ENCODE measurements at regions not wholly inside any gene's neighbourhood (a gene's known extent, or its start where the extent isn't known, plus 50 kb on each side); places are given as distances from the start of the nearest gene placed in this dataset.

DNA sequence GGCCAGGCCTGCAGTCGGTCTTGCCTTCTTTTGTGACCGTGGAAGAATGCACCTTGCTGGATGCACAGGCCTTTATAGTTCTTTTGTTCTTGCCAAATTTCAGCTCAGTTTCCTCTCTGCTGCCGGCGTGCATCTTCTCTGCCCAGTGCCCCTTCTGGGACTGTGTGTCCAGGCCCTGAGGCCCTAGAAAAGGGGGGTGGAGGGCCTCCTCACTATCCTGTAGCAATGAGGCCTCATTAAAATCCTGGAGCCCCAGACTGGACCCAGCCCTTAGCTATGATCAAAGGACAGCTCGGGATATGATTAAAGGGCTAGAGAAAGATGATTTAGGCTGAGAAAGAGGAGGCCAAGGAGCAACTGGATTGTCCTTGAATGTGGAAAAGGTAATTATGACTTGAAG is 229.8 kb downstream of the SEC14L1 start:
- FAIRE-seq, result no peak
- H3K9ac ChIP-seq (ENCODE audit: insufficient read depth, low read depth, low read length), result no peak overlapping the region
- ATAC-seq, result no peak
- WGBS (ENCODE audit: low lambda C conversion rate), result 91% methylated on average over 5 of the region's 5 CpGs
- H3K4me3 ChIP-seq (replicated peaks in 1 of 3; ENCODE audit: insufficient read depth in 1 of 3, low read depth in 2 of 3, low read length in 3 of 3), result no peak overlapping the region
- H4K20me1 ChIP-seq (ENCODE audit: insufficient read depth, low read length), result peaks cover 76% of the 10 kb centered on the region
- in situ Hi-C loops (cut with HindIII; ENCODE audit: extremely low pct_ligation_motif_present, low pct_unique_long_range_greater_than_20kb) (loop anchor here (10.0 kb wide), 1 partner anchor 86 kb away; no protein-coding TSS in a partner anchor), intact Hi-C loops (cut with micrococcal nuclease; ENCODE audit: unreplicated experiment) (loop anchor here (5.0 kb wide), 1 partner anchor 83 kb away; no protein-coding TSS in a partner anchor)
- H3K4me1 ChIP-seq (ENCODE audit: insufficient read depth, low read length), result peaks cover 62% of the 10 kb centered on the region
- H3K79me2 ChIP-seq (ENCODE audit: insufficient read depth, low read length), result peaks cover 88% of the 10 kb centered on the region
- no peaks in the 10 kb centered on the region for H3K27me3 ChIP-seq (ENCODE audit: control insufficient read depth in 1 of 2, insufficient read depth in 2 of 2, low read length in 2 of 2)
- no peak overlapping the region for H2AFZ ChIP-seq (ENCODE audit: low read length)
- H3K4me2 ChIP-seq (ENCODE audit: low read depth, low read length), result no peak overlapping the region
- TF ChIP-seq FLYWCH1 (CRISPR knock-in tag; IDR thresholded peaks at IDR 0.05) (no peak), MAZ (IDR thresholded peaks at IDR 0.05; ENCODE audit: borderline replicate concordance, low read depth, low read length) (no peak), MAZ (CRISPR knock-in tag; IDR thresholded peaks at IDR 0.05; ENCODE audit: low read depth) (no peak), CAMTA2 (CRISPR knock-in tag; IDR thresholded peaks at IDR 0.05; ENCODE audit: borderline replicate concordance) (no peak), ZC3H4 (CRISPR knock-in tag; IDR thresholded peaks at IDR 0.05; ENCODE audit: borderline replicate concordance) (no peak), ELF1 (CRISPR knock-in tag; IDR thresholded peaks at IDR 0.05) (no peak), CBFB (CRISPR knock-in tag; IDR thresholded peaks at IDR 0.05) (no peak), TP53 (CRISPR knock-in tag; conservative IDR thresholded peaks at IDR 0.05) (no peak), ZNF484 (CRISPR knock-in tag; IDR thresholded peaks at IDR 0.05; ENCODE audit: borderline replicate concordance, low read depth) (no peak)
- TF ChIP-seq, protein P1, sequence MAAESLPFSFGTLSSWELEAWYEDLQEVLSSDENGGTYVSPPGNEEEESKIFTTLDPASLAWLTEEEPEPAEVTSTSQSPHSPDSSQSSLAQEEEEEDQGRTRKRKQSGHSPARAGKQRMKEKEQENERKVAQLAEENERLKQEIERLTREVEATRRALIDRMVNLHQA (CRISPR knock-in tag; IDR thresholded peaks at IDR 0.05), result no peak
- TF ChIP-seq, protein P2, sequence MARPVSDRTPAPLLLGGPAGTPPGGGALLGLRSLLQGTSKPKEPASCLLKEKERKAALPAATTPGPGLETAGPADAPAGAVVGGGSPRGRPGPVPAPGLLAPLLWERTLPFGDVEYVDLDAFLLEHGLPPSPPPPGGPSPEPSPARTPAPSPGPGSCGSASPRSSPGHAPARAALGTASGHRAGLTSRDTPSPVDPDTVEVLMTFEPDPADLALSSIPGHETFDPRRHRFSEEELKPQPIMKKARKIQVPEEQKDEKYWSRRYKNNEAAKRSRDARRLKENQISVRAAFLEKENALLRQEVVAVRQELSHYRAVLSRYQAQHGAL (CRISPR knock-in tag; IDR thresholded peaks at IDR 0.05; ENCODE audit: not compliant biosample characterization), result no peak
- TF ChIP-seq, protein P3, sequence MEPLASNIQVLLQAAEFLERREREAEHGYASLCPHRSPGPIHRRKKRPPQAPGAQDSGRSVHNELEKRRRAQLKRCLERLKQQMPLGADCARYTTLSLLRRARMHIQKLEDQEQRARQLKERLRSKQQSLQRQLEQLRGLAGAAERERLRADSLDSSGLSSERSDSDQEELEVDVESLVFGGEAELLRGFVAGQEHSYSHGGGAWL (CRISPR knock-in tag; IDR thresholded peaks at IDR 0.05), result no peak
- TF ChIP-seq, protein P4, sequence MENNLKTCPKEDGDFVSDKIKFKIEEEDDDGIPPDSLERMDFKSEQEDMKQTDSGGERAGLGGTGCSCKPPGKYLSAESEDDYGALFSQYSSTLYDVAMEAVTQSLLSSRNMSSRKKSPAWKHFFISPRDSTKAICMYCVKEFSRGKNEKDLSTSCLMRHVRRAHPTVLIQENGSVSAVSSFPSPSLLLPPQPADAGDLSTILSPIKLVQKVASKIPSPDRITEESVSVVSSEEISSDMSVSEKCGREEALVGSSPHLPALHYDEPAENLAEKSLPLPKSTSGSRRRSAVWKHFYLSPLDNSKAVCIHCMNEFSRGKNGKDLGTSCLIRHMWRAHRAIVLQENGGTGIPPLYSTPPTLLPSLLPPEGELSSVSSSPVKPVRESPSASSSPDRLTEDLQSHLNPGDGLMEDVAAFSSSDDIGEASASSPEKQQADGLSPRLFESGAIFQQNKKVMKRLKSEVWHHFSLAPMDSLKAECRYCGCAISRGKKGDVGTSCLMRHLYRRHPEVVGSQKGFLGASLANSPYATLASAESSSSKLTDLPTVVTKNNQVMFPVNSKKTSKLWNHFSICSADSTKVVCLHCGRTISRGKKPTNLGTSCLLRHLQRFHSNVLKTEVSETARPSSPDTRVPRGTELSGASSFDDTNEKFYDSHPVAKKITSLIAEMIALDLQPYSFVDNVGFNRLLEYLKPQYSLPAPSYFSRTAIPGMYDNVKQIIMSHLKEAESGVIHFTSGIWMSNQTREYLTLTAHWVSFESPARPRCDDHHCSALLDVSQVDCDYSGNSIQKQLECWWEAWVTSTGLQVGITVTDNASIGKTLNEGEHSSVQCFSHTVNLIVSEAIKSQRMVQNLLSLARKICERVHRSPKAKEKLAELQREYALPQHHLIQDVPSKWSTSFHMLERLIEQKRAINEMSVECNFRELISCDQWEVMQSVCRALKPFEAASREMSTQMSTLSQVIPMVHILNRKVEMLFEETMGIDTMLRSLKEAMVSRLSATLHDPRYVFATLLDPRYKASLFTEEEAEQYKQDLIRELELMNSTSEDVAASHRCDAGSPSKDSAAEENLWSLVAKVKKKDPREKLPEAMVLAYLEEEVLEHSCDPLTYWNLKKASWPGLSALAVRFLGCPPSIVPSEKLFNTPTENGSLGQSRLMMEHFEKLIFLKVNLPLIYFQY (CRISPR knock-in tag; IDR thresholded peaks at IDR 0.05; ENCODE audit: borderline replicate concordance), result no peak
- TF ChIP-seq, protein P5, sequence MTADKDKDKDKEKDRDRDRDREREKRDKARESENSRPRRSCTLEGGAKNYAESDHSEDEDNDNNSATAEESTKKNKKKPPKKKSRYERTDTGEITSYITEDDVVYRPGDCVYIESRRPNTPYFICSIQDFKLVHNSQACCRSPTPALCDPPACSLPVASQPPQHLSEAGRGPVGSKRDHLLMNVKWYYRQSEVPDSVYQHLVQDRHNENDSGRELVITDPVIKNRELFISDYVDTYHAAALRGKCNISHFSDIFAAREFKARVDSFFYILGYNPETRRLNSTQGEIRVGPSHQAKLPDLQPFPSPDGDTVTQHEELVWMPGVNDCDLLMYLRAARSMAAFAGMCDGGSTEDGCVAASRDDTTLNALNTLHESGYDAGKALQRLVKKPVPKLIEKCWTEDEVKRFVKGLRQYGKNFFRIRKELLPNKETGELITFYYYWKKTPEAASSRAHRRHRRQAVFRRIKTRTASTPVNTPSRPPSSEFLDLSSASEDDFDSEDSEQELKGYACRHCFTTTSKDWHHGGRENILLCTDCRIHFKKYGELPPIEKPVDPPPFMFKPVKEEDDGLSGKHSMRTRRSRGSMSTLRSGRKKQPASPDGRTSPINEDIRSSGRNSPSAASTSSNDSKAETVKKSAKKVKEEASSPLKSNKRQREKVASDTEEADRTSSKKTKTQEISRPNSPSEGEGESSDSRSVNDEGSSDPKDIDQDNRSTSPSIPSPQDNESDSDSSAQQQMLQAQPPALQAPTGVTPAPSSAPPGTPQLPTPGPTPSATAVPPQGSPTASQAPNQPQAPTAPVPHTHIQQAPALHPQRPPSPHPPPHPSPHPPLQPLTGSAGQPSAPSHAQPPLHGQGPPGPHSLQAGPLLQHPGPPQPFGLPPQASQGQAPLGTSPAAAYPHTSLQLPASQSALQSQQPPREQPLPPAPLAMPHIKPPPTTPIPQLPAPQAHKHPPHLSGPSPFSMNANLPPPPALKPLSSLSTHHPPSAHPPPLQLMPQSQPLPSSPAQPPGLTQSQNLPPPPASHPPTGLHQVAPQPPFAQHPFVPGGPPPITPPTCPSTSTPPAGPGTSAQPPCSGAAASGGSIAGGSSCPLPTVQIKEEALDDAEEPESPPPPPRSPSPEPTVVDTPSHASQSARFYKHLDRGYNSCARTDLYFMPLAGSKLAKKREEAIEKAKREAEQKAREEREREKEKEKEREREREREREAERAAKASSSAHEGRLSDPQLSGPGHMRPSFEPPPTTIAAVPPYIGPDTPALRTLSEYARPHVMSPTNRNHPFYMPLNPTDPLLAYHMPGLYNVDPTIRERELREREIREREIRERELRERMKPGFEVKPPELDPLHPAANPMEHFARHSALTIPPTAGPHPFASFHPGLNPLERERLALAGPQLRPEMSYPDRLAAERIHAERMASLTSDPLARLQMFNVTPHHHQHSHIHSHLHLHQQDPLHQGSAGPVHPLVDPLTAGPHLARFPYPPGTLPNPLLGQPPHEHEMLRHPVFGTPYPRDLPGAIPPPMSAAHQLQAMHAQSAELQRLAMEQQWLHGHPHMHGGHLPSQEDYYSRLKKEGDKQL (CRISPR knock-in tag; IDR thresholded peaks at IDR 0.05; ENCODE audit: low read depth), result no peak
- 0 out of 5 replicates have a peak, but pooled peaks cover 0 to 1% of the 10 kb centered on the region in 2 experiments for H3K36me3 ChIP-seq (replicated peaks in 1 of 2; ENCODE audit: control insufficient read depth in 1 of 2, insufficient read depth in 2 of 2, low read length in 2 of 2)
- no TSS peak for BruUV-seq (replicated peaks)
- DNase-seq (ENCODE audit: low spot score), result no peak
- H3K9me3 ChIP-seq (ENCODE audit: low read length), result no peaks in the 10 kb centered on the region
- ChIA-PET POLR2A (interaction anchor here (1.7 kb wide), 1 partner anchor 22 kb away, joined by 7 read pairs; no protein-coding TSS in a partner anchor), CTCF (ENCODE audit: low intra/inter-chr PET ratio, low total read pairs) (no interaction called here)
- H3K27ac ChIP-seq (ENCODE audit: extremely low read length, insufficient read depth, low read length), result no peak overlapping the region

Measured in HepG2 (cell line).